Parathyroid adenoma (tissue), 2 donors: ENCODE measurements at regions not wholly inside any gene's neighbourhood (a gene's known extent, or its start where the extent isn't known, plus 50 kb on each side); places are given as distances from the start of the nearest gene placed in this dataset.
"Not testable (repeated sequence)": the region's sequence is repeated elsewhere in the genome, so short reads cannot be mapped to it uniquely, and the experiment has no call there.

Experiments used
- H2AFZ ChIP-seq: fragments of 300-600 bp; sonication (generic); one replicate; pipeline ENCODE4 v1.7.0; 2017; ENCODE audit warnings: antibody characterized with exemption, mild to moderate bottlenecking
- H3K27ac ChIP-seq: fragments of 300-600 bp; sonication (generic); one replicate; pipeline ENCODE4 v1.7.0; 2017
- H3K27me3 ChIP-seq: fragments of 300-600 bp; sonication (generic); one replicate; pipeline ENCODE4 v1.7.0; 2017; ENCODE audit warnings: low read length; ENCODE audit not compliant: control insufficient read depth, insufficient read depth
- H3K36me3 ChIP-seq: fragments of 300-600 bp; sonication (generic); one replicate; pipeline ENCODE4 v1.7.0; 2017; ENCODE audit warnings: low read length; ENCODE audit not compliant: control insufficient read depth, insufficient read depth
- H3K4me1 ChIP-seq: fragments of 300-600 bp; sonication (generic); one replicate; pipeline ENCODE4 v1.7.0; 2017; ENCODE audit warnings: control low read depth
- H3K4me2 ChIP-seq: fragments of 300-600 bp; sonication (generic); one replicate; pipeline ENCODE4 v1.7.0; 2017; ENCODE audit warnings: low read length
- H3K4me3 ChIP-seq: fragments of 300-600 bp; sonication (generic); one replicate; pipeline ENCODE4 v1.7.0; 2017; ENCODE audit warnings: low read depth, low read length
- H3K79me2 ChIP-seq: fragments of 300-600 bp; sonication (generic); one replicate; pipeline ENCODE4 v1.7.0; 2017; ENCODE audit warnings: control low read depth
- H3K9ac ChIP-seq: fragments of 300-600 bp; sonication (generic); one replicate; pipeline ENCODE4 v1.7.0; 2017; ENCODE audit warnings: mild to moderate bottlenecking
- H3K9me3 ChIP-seq: fragments of 300-600 bp; sonication (generic); one replicate; pipeline ENCODE4 v1.7.0; 2017; ENCODE audit warnings: low read length; ENCODE audit not compliant: control insufficient read depth
- CTCF ChIP-seq: fragments of 300-600 bp; sonication (generic); IDR thresholded peaks from one replicate; pipeline ENCODE4 v1.7.0; 2017; ENCODE audit warnings: antibody characterized with exemption, mild to moderate bottlenecking
- donor health status: primary hyperparathyroidism.

GRCh38 chr15:85289677-85290365, 90.6 kb upstream of the AKAP13 start:
- no peak overlapping the region for H3K4me3 ChIP-seq
- H3K9me3 ChIP-seq = no peaks in the 10 kb centered on the region
- no peaks in the 10 kb centered on the region for H3K4me1 ChIP-seq
- no peak overlapping the region for H3K4me2 ChIP-seq
- no peak overlapping the region for H2AFZ ChIP-seq
- TF ChIP-seq CTCF = peak; percentile 28
- no peaks in the 10 kb centered on the region for H3K27me3 ChIP-seq
- H3K36me3 ChIP-seq = no peaks in the 10 kb centered on the region
- H3K79me2 ChIP-seq = no peaks in the 10 kb centered on the region
- H3K9ac ChIP-seq = no peak overlapping the region
- H3K27ac ChIP-seq = no peak overlapping the region

GRCh38 chr15:85292583-85292982, 87.8 kb upstream of the AKAP13 start:
- not testable (repeated sequence) for H3K36me3 ChIP-seq, H3K9ac ChIP-seq, H3K27ac ChIP-seq, H3K9me3 ChIP-seq, H3K4me3 ChIP-seq, H3K4me2 ChIP-seq, H2AFZ ChIP-seq, H3K79me2 ChIP-seq, H3K27me3 ChIP-seq, H3K4me1 ChIP-seq

DNA sequence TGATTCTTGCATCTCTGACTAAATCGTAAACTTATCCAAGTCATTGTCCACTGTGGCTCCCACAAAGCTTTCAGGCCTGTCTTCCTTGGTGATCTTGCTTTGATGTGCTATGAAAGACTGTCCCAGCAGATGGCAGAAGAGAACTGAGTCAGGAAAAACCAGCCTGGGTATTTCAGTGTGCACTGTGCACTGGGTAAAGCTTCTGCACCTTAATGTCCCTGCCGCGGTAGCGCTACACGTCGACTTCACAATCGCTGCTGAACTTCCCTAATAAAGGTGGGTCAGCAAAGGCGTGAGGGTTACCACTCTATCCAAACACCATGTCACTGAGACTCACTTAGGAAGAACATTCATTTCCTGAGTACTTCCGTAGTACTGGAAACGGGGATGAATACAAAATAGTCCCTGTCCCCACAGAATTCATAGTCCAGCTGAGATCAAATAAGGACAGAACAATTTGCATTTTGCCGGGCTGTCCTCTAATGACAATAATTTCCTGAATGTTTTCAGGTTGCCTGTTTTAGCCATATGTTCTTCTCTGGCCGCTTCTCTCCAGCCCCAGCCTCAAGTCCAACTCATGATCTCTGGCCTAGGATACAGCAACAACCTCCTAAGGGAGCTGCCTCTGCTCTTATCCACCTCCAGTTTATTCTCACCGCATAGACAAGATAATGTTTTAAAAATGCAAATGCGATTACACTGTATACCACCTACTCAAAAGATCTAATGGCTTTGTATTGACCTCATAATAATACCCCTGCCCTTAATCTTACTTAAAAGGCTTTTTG, 83.6 kb upstream of the AKAP13 start:
- H3K9me3 ChIP-seq = no peaks in the 10 kb centered on the region
- no peak for TF ChIP-seq CTCF
- no peaks in the 10 kb centered on the region for H3K79me2 ChIP-seq
- H3K27ac ChIP-seq = no peak overlapping the region
- H3K4me2 ChIP-seq = peak overlapping the region; percentile 38
- H3K27me3 ChIP-seq = no peaks in the 10 kb centered on the region
- H3K4me3 ChIP-seq = peak overlapping the region; percentile 37
- no peaks in the 10 kb centered on the region for H3K36me3 ChIP-seq
- H3K9ac ChIP-seq = no peak overlapping the region
- no peaks in the 10 kb centered on the region for H3K4me1 ChIP-seq
- no peak overlapping the region for H2AFZ ChIP-seq

DNA sequence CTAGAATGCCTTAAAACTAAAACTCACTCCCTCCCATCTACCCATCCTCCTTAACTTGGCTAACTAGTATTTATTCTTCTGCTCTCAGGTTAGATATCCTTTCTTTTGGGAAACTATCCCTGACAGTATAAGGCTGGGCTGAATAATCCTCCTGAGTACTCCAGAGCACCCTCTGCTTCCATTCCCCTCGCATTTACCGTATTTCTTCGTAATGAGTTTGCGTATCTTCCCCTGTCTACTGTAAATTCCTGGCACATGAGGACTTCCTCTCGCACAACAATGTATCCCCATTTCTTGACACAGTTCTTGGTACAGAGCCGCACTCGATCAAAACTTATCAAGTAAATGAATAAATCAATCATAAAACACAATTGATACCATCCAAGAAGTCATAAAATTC, 82.9 kb upstream of the AKAP13 start:
- no peak for TF ChIP-seq CTCF
- H3K4me2 ChIP-seq = no peak overlapping the region
- no peaks in the 10 kb centered on the region for H3K36me3 ChIP-seq
- no peak overlapping the region for H3K4me3 ChIP-seq
- no peak overlapping the region for H3K27ac ChIP-seq
- no peaks in the 10 kb centered on the region for H3K4me1 ChIP-seq
- no peaks in the 10 kb centered on the region for H3K9me3 ChIP-seq
- H3K79me2 ChIP-seq = no peaks in the 10 kb centered on the region
- H2AFZ ChIP-seq = no peak overlapping the region
- no peak overlapping the region for H3K9ac ChIP-seq
- H3K27me3 ChIP-seq = no peaks in the 10 kb centered on the region

- Histone ChIP-seq H3K27me3 (no peaks in the 10 kb centered on the region), H3K4me1 (no peaks in the 10 kb centered on the region), H3K9me3 (no peaks in the 10 kb centered on the region), H3K27ac (no peak overlapping the region), H3K4me3 (no peak overlapping the region), H3K9ac (no peak overlapping the region), H2AFZ (no peak overlapping the region), H3K36me3 (no peaks in the 10 kb centered on the region), H3K79me2 (no peaks in the 10 kb centered on the region), H3K4me2 (no peak overlapping the region)
- TF ChIP-seq CTCF = no peak
Measured at GRCh38 chr15:85298366-85298765, 82.0 kb upstream of the AKAP13 start.
